ENCODE measurements at regions not wholly inside any gene's neighbourhood (a gene's known extent, or its start where the extent isn't known, plus 50 kb on each side); places are given as distances from the start of the nearest gene placed in this dataset.

GRCh38 chr12:132439333-132439904 is 50.5 kb upstream of the FBRSL1 start:
- Mint-ChIP-seq H3K27ac (peak overlapping the region; percentile 4), H3K9me3 (no peaks in the 10 kb centered on the region), H3K4me3 (no peak overlapping the region), H3K4me1 (ENCODE audit: low read depth) (peaks cover 45% of the 10 kb centered on the region), H3K36me3 (ENCODE audit: low read depth) (no peaks in the 10 kb centered on the region), H3K27me3 (no peaks in the 10 kb centered on the region)

- Mint-ChIP-seq H3K27me3 (no peaks in the 10 kb centered on the region), H3K9me3 (no peaks in the 10 kb centered on the region), H3K4me3 (no peak overlapping the region), H3K27ac (no peak overlapping the region), H3K36me3 (ENCODE audit: low read depth) (no peaks in the 10 kb centered on the region), H3K4me1 (ENCODE audit: low read depth) (peaks cover 41% of the 10 kb centered on the region)
These were observed 51.2 kb upstream of the FBRSL1 start for GRCh38 chr12:132438726-132439125.

- Mint-ChIP-seq H3K4me3 (peak overlapping the region; percentile 21), H3K4me1 (ENCODE audit: low read depth) (peaks cover 38% of the 10 kb centered on the region), H3K9me3 (no peaks in the 10 kb centered on the region), H3K36me3 (ENCODE audit: low read depth) (no peaks in the 10 kb centered on the region), H3K27me3 (no peaks in the 10 kb centered on the region), H3K27ac (no peak overlapping the region)
These were observed 51.8 kb upstream of the FBRSL1 start for GRCh38 chr12:132437943-132438700.

- Mint-ChIP-seq H3K4me1 (ENCODE audit: low read depth) (peaks cover 36% of the 10 kb centered on the region), H3K9me3 (no peaks in the 10 kb centered on the region), H3K36me3 (ENCODE audit: low read depth) (no peaks in the 10 kb centered on the region), H3K4me3 (no peak overlapping the region), H3K27ac (no peak overlapping the region), H3K27me3 (no peaks in the 10 kb centered on the region)
These were observed 52.6 kb upstream of the FBRSL1 start for GRCh38 chr12:132437252-132437932.

GRCh38 chr12:132436791-132437251 is 53.1 kb upstream of the FBRSL1 start:
- H3K27ac Mint-ChIP-seq: no peak overlapping the region
- no peaks in the 10 kb centered on the region for H3K36me3 Mint-ChIP-seq (ENCODE audit: low read depth)
- H3K9me3 Mint-ChIP-seq: no peaks in the 10 kb centered on the region
- no peak overlapping the region for H3K4me3 Mint-ChIP-seq
- H3K27me3 Mint-ChIP-seq: no peaks in the 10 kb centered on the region
- peaks cover 36% of the 10 kb centered on the region for H3K4me1 Mint-ChIP-seq (ENCODE audit: low read depth)

- no peak overlapping the region for H3K27ac Mint-ChIP-seq
These were observed 54.3 kb upstream of the FBRSL1 start for GRCh38 chr12:132435486-132436187.

GRCh38 chr12:132433641-132434395 is 56.1 kb upstream of the FBRSL1 start:
- no peak overlapping the region for H3K27ac Mint-ChIP-seq
- no peaks in the 10 kb centered on the region for H3K36me3 Mint-ChIP-seq (ENCODE audit: low read depth)
- H3K4me3 Mint-ChIP-seq: no peak overlapping the region
- no peaks in the 10 kb centered on the region for H3K27me3 Mint-ChIP-seq
- no peaks in the 10 kb centered on the region for H3K9me3 Mint-ChIP-seq
- peaks cover 42% of the 10 kb centered on the region for H3K4me1 Mint-ChIP-seq (ENCODE audit: low read depth)

More at GRCh38 chr12:132435486-132436187, 54.3 kb upstream of the FBRSL1 start:
- Mint-ChIP-seq H3K27me3 (no peaks in the 10 kb centered on the region), H3K4me3 (no peak overlapping the region), H3K4me1 (ENCODE audit: low read depth) (peaks cover 40% of the 10 kb centered on the region), H3K36me3 (ENCODE audit: low read depth) (no peaks in the 10 kb centered on the region), H3K9me3 (no peaks in the 10 kb centered on the region)

- H3K4me1 Mint-ChIP-seq (ENCODE audit: low read depth): peaks cover 39% of the 10 kb centered on the region
- no peaks in the 10 kb centered on the region for H3K27me3 Mint-ChIP-seq
- no peak overlapping the region for H3K27ac Mint-ChIP-seq
- no peak overlapping the region for H3K4me3 Mint-ChIP-seq
- H3K9me3 Mint-ChIP-seq: no peaks in the 10 kb centered on the region
- no peaks in the 10 kb centered on the region for H3K36me3 Mint-ChIP-seq (ENCODE audit: low read depth)
These were observed 57.0 kb upstream of the FBRSL1 start for GRCh38 chr12:132432721-132433577.

GRCh38 chr12:132432126-132432705 is 57.7 kb upstream of the FBRSL1 start:
- Mint-ChIP-seq H3K9me3 (no peaks in the 10 kb centered on the region), H3K4me1 (ENCODE audit: low read depth) (peaks cover 36% of the 10 kb centered on the region), H3K27me3 (no peaks in the 10 kb centered on the region), H3K27ac (no peak overlapping the region), H3K4me3 (no peak overlapping the region), H3K36me3 (ENCODE audit: low read depth) (no peaks in the 10 kb centered on the region)

GRCh38 chr12:132430838-132431774 is 58.8 kb upstream of the FBRSL1 start:
- Mint-ChIP-seq H3K36me3 (ENCODE audit: low read depth) (no peaks in the 10 kb centered on the region), H3K9me3 (no peaks in the 10 kb centered on the region), H3K27me3 (no peaks in the 10 kb centered on the region), H3K4me1 (ENCODE audit: low read depth) (peaks cover 32% of the 10 kb centered on the region), H3K27ac (no peak overlapping the region), H3K4me3 (no peak overlapping the region)

- Mint-ChIP-seq H3K36me3 (ENCODE audit: low read depth) (no peaks in the 10 kb centered on the region), H3K4me3 (no peak overlapping the region), H3K9me3 (peaks cover under 1% of the 10 kb centered on the region), H3K27ac (no peak overlapping the region), H3K4me1 (ENCODE audit: low read depth) (peaks cover 32% of the 10 kb centered on the region), H3K27me3 (no peaks in the 10 kb centered on the region)
These were observed 59.9 kb upstream of the FBRSL1 start for GRCh38 chr12:132429946-132430643.

- Mint-ChIP-seq H3K4me3 (no peak overlapping the region), H3K27me3 (no peaks in the 10 kb centered on the region), H3K4me1 (ENCODE audit: low read depth) (peaks cover 28% of the 10 kb centered on the region), H3K9me3 (peaks cover 3% of the 10 kb centered on the region), H3K27ac (no peak overlapping the region), H3K36me3 (ENCODE audit: low read depth) (no peaks in the 10 kb centered on the region)
These were observed 60.4 kb upstream of the FBRSL1 start for GRCh38 chr12:132429602-132429945.

Measured in stimulated activated naive CD8-positive, alpha-beta T cell treated with anti-CD3 and anti-CD28 coated beads, Interleukin-15, Interleukin-2, amounts not matched to agents 100 ng/mL and 50 ng/mL, for 24 hours (primary cell).